Testis (tissue), 2 donors: ENCODE measurements at regions not wholly inside any gene's neighbourhood (a gene's known extent, or its start where the extent isn't known, plus 50 kb on each side); places are given as distances from the start of the nearest gene placed in this dataset.

Source experiments
- CTCF ChIP-seq, 3 experiments: fragments of 450-650 bp in 2 of 3; fragments of 200-600 bp in 1 of 3; sonication (generic) in 1 of 3; IDR thresholded peaks; one replicate each; pipeline ENCODE4 v1.5.1; 2016 to 2019; ENCODE audit warnings: antibody characterized with exemption in 3 of 3, mild to moderate bottlenecking in 2 of 3, moderate library complexity in 1 of 3
- POLR2A ChIP-seq: fragments of 450-650 bp; IDR thresholded peaks from one replicate; pipeline ENCODE4 v1.6.1; 2017; ENCODE audit warnings: antibody characterized with exemption, mild to moderate bottlenecking, moderate library complexity

- TF ChIP-seq CTCF (IDR thresholded peaks at IDR 0.05): no peak
- TF ChIP-seq POLR2A: no peak
Measured at GRCh38 chr1:22253012-22253790, 110.3 kb upstream of the WNT4 start.
